HG02759 (cell line): ENCODE measurements at regions not wholly inside any gene's neighbourhood (a gene's known extent, or its start where the extent isn't known, plus 50 kb on each side); places are given as distances from the start of the nearest gene placed in this dataset.
"Not testable (repeated sequence)": the region's sequence is repeated elsewhere in the genome, so short reads cannot be mapped to it uniquely, and the experiment has no call there.

Experiments used
- ATAC-seq: cut with Tn5 transposase; IDR thresholded peaks from one replicate; pipeline ENCODE4 v1.9.1; 2021; ENCODE audit warnings: mild to moderate bottlenecking, moderate library complexity; ENCODE audit not compliant: unreplicated experiment

DNA sequence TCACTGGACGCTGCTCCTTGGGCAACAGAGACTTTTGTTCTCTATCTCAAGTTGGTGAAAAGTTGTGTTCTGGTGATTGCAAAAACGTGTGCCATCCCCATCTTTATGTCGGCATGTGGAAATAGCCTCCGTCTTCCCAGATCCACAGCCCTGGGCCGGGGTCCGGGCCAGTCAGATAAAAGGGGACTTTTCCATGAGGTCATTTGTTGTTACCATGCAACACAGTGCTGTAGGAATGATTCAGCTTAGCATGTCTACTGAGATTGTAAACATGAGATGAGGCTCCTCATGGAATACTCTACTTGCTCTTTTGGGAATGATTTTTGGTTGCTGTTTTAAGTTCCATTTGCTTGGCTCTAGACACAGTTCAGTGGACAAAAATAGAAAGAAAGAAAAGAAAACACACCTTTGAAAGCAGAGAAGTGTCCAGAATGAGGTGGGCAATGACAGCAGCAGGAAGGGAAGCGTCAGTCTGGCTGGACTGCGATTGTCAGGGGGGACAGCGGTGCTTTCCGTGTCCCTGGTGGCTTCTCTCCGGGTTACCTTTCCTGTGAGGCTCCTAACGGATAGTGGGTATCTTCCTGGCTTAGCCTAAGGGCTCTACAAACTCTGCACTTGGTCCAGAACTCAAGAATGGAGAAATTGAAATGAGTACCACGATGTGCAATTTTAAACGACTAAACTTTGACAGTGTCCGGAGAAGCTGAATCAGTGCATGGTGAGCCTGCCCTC lies 91.6 kb downstream of the TEX29 start:
- no peak for ATAC-seq

GRCh38 chr13:111413407-111414187 lies 93.2 kb downstream of the TEX29 start:
- no peak for ATAC-seq

DNA sequence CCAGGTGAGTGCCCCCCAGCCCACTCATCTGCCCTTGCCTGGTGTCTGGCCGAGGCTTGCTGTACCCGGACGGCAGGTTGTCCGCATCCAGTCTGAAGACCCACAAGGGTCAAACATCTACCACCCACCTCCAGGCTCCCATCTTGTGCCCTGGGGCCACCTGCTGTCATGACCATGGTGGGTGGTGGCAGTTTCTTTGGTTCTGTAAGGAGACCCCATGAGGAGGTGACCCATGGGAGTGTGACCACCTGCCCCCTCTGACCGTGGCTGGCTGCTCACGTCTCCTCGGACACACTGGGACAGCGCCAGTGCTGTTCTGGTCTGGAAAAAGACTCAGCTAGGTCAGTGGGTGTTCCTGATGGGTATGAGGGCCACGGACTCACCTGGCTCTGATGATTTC lies 93.9 kb downstream of the TEX29 start:
- no peak for ATAC-seq

GRCh38 chr13:111415246-111415645 lies 94.8 kb downstream of the TEX29 start:
- ATAC-seq: no peak

- ATAC-seq: no peak
These were observed 95.3 kb downstream of the TEX29 start for GRCh38 chr13:111415765-111416164.

DNA sequence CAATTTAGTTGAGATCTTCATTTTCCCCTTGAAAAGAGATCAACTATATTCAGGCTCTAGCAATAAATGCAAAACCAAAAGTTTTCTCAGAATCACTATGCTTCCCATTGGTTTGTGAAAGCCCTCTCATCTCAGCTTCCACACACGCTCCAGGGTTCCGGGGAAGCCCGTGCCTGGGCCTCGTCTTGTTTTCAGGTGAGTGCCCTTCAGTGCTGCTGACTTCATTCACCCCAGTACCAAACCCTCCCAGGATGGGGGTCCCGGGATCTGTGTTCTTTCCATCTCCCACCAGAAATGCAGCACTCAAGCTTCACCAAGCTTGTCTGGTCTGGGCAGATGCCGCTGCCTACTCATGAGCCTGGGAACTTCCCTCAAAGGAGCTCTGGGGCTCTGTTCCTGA lies 97.7 kb downstream of the TEX29 start:
- ATAC-seq: no peak

DNA sequence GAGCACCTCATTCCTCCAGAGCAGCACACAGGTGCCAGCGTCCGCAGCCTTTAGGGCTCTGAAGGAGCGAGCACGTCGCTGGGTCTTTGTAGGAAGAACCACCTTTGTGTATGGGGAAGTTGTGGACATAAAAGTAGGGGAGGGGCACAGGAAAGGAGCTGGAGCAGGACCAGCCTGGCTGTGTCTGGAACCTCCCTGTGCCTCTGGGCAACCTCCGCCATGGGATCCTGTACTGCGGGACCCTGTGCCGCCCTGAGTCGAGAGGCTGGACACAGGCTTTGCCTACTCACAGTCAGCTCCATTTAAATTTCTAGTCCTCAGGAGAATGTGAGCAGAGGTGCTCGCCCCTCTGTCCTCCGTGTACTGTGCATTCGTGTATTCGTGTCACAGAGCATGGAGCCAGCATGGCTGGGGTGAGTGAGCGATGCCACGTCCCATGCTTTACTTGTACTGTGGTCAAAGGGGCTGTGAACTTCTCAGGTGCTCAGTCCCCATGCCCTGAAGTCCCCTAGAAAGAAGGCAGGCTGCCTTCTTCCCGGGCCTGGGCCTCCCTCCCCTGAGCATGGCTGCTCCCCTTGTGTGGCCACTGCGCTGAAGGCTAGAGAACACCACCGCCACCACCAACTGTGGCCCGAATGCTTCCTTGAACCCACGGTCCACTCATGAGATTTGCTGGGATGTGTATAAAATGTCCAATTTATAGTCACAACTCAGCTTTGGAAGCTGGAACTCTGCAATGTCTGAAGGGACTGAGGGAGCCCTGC lies 99.9 kb downstream of the TEX29 start:
- ATAC-seq: no peak

GRCh38 chr13:111421216-111421615 lies 100.8 kb downstream of the TEX29 start:
- no peak for ATAC-seq

DNA sequence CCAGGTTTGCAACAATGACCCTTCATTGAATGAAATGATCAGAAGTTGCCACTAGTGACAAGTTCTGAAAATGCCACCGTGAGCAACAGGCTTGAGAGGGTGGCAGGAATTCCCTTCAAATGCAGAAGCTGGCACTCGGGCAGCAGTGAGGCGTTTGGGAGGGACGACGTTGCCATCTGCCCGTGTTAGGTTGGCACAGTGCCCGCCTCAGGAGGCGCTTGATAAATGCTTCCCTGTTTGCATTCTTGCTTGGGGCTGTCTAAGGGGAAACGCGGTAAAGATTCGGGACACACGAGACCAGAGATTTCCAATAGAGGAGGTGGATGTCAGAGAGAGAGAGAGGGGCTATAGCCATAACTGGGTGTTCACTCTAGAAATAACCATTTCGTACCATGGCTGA lies 101.9 kb downstream of the TEX29 start:
- ATAC-seq: no peak

GRCh38 chr13:111423168-111423785 lies 102.8 kb downstream of the TEX29 start:
- ATAC-seq: no peak

GRCh38 chr13:111424134-111424533 lies 103.7 kb downstream of the TEX29 start:
- ATAC-seq: no peak

- ATAC-seq: no peak
These were observed 104.9 kb downstream of the TEX29 start for GRCh38 chr13:111425326-111425725.

DNA sequence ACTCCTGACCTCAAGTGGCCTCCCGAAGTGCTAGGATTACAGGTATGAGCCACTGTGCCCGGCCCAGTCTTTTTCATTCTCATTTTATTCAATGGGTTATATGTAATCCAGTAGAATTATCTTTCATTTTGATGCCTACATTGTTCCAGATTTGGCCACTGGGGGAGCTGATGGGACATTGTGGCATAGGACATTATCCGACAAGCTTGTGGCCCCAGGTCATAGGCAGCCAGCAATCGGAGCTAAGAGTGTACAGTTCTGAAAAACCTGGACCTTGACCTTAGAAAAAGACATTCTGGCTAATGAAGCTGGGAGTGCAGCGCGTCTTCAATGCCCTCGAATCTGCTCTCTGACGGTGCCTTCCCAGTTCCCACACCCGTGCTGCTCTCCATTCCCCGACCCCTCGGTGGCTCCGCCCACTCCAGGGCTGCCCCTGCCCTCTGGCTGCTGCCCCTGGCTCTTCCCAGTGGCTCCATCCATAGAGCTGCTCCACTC lies 108.7 kb downstream of the TEX29 start:
- ATAC-seq: peak; percentile 84

DNA sequence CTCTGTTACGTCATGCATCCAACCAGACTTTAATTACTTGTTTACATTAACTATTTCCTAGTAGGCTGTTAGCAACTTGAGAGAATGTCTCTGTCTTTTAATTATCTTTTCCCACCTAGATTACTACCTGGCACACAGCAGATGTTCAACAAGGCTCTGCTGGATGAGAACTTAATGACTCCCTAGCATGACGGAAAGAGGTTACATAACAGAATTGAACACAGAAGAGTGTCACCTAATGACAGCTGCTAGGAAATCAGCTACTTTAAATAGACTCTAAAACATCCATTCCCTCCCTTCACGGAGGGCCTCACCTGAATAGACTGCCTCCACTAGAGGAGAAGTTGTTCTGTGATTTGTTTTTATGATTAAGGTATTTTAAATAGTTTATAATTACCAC lies 110.8 kb downstream of the TEX29 start:
- ATAC-seq: no peak

DNA sequence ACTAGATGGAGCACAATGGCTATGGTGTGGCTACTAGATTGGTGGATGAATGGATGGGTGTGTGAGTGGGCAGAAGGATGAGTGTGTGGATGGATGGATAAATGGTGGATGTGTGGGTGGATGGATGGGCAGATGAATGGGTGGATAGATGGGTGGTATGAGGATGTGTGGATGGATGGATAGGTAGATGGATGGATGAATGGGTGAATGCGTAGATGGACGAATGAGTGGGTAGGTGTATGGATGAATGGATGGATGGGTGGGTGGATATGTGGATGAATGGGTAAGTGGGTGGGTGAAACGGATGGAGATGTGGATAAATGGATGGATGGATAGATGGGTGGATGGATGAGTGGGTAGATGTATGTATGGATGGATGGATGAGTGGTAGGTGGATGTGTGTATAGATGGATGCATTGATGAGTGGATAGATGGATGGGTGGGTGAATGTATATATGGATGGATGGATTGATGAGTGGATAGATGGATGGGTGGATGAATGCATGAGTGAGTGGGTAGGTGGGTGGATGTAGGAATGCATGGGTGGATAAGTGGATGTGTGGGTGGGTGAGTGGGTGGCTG lies 114.2 kb downstream of the TEX29 start:
- no peak for ATAC-seq

GRCh38 chr13:111436446-111436845 lies 116.0 kb downstream of the TEX29 start:
- ATAC-seq: no peak

GRCh38 chr13:111437417-111437816 lies 117.0 kb downstream of the TEX29 start:
- ATAC-seq: no peak

GRCh38 chr13:111437856-111438547 lies 117.6 kb downstream of the TEX29 start:
- no peak for ATAC-seq

- not testable (repeated sequence) for ATAC-seq
These were observed 120.0 kb downstream of the TEX29 start for GRCh38 chr13:111440492-111440891.

DNA sequence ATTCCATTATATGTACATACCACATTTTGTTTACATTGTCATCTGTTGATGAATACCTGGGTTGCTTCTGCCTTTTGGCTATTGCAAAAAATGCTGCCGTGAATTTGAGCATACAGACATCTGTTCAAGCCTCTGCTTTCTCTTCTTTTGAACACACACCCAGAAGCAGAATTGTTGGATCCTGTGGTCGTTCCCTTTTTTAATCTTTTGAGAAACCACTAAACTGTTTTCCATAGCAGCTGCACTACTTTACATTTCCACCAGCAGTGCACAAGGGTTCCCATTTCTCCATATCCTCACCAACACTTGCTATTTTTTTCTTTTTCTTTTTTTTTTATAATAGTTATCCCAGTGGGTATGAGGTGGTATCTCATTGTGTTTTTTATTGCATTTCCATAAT lies 123.5 kb downstream of the TEX29 start:
- no peak for ATAC-seq
